HG03521 (cell line): ENCODE measurements at regions not wholly inside any gene's neighbourhood (a gene's known extent, or its start where the extent isn't known, plus 50 kb on each side); places are given as distances from the start of the nearest gene placed in this dataset.

Experiments used
- ATAC-seq: cut with Tn5 transposase; IDR thresholded peaks from one replicate; pipeline ENCODE4 v1.9.1; 2021; ENCODE audit warnings: mild to moderate bottlenecking, moderate library complexity; ENCODE audit not compliant: unreplicated experiment

GRCh38 chr14:65222440-65222858, 120.1 kb upstream of the MAX start:
- ATAC-seq: no peak

- ATAC-seq: no peak
Measured at GRCh38 chr14:65223636-65224035, 121.3 kb upstream of the MAX start.

DNA sequence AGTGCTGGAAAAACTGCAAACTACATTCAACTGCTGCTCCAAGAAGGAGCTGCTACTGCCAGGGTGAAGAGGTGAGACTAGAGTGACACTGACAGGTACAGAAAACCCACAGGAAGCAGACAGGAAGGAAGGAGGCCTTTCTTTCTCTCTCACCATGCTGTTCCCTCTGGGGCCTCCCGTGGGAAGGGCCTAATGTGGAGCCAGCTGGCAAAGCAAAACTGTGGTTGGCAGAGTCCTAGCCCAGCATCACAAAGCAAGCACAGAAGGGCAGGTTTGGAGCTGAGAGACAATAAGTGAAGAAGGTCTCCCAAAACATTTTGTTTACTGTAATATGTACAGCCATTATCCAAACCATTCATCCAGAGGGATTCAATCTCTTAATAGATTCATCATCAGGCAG, 122.5 kb upstream of the MAX start:
- no peak for ATAC-seq

DNA sequence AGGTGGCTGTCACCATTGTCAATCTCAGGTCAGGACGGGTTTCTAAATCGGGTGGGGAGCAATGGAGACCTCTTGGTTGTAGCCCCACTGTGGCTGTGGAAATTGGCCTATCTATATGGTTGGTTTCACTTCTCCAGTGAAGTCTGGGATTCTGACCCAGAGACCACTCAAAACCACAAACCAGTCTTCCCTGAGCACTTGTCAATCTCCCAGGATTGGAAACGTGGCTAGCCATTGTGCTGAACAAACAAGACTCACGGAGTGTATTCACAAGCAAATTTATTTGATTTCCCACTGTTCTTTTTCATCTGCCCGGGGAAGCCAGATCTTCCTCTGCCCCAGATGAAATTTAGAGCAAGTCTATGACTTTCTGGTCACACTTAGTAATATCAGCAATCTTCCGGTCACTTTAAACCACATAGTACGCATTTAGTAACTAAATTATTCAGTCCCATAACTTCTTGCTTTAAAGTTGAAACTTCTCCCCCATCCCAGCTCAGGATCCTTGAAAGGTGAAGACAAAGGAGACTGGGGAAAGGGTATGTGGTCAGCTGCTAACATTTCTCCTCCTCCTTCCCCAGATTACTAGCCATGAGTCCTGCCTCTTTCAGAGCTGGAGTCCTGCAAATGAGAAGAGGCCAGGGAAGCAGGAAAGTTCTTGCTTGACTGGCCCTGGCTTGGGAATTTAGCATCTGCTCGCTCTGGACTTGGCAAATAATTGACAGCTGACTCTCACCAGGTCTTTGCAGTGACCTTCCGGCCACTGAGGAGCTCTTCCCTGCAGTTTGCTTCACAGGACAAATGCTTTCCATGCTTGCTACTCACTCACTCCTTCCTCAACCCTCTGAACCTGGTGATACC, 123.2 kb upstream of the MAX start:
- ATAC-seq: no peak

DNA sequence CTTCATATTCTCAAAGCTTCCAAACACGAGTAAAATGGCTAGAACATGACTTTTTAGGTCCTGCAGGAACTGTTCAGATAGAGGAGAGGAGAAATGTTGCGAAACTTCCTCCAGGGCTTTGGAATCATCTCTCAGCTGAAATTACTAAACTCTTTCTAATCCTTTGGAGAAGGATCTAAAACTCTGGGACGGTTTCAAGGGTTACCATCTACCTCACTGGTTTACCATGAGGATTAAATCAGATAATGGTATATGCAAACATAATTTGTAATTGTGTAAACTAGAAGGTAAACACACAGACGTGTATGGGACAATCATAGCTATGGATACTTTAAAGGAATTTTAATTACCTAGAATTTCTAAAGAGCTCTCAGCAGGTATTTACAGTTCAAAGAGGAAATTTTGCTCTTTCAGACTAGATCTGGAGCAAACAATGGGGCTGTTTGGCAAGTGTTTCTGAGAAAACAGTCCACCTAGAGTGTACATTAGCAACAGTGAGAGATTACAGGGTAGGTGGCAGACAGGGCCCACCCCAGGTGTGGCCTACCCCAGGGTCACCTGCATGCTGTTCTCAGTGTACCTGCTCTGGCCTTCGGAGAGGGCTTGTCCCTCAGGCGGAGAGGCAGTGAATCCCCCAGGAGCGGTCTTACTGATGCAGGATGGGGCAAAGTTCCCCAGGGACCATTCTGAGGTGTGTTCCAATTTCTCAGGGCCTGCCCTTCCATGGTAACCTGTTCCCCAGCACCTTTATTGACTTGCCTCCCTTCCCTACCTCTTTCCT, 124.7 kb upstream of the MAX start:
- ATAC-seq: no peak

- peak; percentile 85 for ATAC-seq
Measured at GRCh38 chr14:65228436-65228835, 126.1 kb upstream of the MAX start.

- ATAC-seq: no peak
Measured at GRCh38 chr14:65228956-65229747, 126.8 kb upstream of the MAX start.

DNA sequence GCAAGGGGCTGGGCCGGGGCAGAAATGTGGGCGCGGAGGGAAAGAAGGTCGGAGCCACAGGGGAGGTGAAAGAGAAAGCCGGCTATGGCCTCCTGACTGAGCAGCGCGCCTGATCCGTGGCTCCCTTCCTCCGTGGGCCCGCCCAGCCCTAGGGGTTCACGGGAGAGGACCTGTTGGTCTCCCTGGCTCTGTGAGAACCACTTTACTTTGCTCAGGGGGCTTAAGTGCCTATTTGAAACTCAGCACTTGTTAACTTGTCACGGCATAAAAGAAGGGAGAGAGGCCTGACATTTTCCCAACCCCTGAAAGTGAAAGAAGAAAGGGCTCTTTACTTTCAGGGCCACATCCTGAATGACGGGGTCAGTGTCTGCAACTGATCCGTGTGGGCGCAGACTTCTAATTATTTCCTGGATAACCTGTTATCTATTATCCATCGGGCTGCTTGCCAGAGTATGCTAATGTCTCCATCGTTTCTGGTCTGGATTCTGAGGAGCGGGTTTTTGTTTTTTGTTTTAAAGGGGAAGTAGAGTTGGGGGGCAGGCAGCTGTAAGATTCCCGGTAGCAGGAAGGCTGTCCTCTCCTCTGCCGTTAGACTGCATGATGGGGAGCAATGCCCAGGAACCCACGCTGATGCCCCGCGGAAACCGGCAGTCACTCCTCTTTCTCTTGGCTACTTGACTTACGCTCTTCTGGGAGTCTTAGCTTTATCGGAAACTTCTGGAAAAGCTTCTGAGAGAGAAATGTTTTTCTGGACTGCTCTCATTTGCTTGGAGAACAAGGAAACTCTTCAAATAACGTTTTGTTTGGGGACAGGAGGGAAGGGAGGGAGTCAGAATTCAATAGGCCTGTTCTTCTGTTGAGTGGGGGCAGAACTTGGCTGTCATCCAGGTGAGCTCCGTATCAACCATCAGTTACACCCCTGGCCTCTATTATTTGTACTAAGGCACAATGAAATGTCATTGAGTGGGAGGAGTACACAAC, 127.7 kb upstream of the MAX start:
- no peak for ATAC-seq

DNA sequence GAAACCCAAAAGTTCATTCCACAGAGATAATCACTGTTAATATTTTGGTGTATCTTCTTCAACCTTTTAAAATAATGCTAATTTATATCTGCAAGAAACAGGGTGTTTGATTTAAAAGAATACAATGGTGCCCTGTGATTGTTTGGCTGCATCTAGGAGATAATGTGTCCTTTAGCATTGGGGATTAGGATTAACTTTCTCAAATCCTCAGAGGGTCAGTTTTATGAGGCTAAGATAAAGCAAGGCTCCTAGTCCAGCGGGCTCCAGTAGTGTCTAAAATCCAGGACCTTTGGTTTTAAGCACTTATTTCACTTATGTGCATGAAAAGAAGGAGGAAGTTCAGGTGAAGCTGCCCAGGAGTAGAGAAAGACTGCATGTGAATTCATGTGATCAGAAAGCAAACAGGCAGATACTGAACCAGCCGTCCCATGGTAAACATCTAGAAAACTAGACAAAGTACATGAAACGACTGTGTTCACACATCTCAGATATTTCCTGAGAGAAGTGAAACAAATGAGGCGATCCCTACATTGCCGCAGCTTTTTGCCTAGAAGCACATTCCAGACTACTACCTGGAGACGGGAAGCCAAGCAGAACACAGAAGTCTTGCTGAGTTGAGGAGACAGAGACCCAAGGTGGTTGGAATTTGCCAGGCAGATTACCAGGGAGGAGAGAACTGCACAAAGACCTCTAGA, 129.1 kb upstream of the MAX start:
- ATAC-seq: no peak

DNA sequence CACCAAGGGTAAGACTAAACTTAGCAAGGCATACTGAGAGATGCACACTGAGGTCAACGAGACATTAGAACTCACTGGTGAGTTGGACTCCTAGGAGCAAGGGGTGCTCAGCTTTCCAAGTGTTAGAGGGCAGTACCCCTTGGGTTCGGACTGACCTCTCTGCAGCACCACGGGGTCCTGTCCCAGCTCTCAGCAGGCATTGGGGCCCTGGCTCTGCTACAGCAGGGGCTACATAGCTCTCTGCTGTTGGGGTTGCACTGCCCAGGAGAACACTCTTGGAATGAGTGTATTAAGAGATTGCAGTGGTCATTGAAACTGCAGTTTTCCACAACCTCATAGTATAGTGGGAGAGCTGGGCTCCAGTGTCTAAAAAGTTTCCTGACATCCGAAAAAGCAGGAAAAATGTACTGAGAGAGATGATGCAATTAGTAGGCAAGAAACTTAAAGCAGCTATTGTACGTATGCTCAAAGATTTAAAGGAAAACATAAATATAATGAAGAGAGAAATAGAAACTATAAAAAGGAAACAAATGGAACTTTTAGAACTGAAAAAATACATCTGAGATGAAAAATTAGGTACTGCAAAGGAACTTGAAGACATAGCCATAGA, 132.5 kb upstream of the MAX start:
- ATAC-seq: no peak

- ATAC-seq: no peak
Measured at GRCh38 chr14:65237023-65237814, 134.9 kb upstream of the MAX start.

DNA sequence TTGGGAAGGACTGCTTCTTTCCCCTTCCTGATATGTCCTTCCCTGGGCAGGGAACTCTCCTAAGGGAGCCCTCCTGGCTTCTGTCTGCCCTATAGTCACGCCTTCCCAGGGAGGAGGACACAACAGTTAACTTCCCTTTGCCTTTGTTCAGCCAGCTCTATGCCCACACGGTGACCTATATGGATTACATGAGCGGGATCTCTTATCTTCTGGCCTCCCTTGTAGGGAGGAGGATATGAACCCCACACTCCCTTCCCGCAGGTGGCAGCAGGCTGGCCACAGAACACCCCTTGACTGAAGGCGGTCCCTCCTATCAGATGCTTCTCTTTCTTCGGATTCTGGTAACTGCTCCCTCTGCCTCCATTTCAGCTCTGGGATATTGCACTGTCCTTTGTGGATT, 135.6 kb upstream of the MAX start:
- ATAC-seq: no peak

DNA sequence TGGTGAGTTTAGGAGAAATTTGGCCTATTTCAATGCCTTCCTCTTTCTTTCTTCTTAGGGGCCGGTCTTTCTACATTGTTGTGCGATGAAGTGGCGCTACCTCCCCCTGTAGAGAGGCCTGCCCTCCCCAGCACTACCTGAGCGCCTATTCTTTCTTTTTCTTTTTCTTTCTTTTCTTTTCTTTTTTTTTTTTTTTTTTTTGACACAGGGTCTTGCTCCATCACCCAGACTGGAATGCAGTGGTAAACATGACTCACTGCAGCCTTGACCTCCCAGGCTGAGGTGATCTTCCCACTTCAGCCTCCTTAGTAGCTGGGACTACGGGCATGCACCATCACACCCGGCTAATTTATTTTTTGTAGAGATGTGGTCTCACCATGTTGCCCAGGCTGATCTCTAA, 136.1 kb upstream of the MAX start:
- no peak for ATAC-seq

DNA sequence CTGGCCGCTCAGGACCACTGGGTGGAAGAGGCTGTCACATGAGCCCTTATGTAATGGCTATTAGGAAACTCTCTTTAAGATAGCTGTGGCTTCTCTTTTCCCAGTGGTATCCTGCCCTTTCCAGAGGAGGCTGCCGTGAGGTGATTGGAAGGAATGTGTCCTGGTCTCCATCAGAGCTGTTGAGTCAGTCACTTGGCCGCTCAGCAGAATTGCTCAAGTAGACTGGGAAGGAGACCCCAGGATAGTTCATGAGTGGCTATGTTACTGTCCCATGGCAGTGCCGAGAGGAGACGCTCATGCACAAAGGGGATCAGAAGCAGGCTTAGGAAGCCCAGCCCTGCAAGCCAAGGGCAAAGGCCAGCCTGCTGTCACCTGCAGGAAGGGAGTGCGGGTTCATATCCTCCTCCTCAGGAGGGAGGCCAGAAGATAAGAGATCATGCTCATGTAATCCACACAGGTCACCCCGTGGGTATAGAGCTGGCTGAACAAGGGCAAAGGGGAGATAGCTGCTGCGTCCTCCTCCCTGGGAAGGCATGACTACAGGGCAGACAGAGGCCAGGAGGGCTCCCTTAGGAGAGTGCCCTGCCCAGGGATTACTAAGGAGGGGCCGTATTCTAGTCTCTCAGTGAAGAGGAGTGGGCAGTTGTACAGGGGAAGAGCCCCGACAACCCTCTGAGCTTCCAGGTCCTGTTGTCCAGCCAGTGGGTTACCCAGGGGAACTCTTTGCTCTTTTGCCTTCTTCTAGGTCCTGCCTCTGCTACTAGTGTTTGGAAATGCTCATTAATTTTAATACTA, 137.0 kb upstream of the MAX start:
- ATAC-seq: no peak

DNA sequence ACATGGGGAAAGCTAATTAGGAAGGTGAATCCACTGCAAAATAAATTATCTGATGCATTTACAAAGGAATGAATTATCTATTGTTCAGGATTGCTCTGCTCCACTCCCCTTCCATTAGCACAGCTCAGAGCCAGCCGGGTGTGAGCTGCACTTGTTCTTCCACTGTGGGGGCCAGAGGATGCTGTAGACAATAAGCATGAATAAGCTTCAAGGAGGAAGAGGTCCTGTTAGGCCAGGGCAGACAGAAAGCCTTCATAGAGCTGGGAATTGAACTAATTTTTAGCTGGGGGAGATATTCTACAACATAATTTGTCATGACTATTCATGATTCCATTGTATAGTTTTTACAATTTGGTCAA, 137.6 kb upstream of the MAX start:
- ATAC-seq: no peak

DNA sequence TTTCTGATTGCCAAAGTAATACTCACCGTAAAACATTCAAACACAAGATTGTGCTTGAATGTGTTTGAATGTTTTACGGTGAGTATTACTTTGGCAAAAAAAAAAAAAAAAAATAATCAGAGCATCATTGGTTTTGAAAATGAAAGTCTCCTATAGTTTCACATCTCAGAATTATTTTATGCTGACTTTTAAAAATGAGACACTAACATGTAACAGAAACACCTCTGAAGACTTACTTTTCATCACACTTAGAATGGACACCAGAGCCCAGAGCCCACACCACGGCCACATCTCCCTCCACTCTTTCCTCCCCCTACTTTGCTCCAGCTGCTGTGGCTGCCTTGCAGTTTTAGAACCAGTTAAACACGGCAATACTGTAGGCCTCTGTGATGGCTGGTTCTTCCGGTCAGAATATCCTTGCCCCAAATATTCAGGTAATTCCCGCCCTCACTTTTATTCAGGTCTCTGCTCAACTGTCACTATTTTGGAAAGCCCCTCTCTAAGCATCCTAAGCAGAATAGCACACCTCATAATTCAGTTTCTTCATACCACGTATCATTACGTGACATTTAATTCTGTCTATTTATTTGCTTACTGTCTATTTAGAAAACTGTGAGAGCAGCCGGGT, 138.9 kb upstream of the MAX start:
- ATAC-seq: no peak

DNA sequence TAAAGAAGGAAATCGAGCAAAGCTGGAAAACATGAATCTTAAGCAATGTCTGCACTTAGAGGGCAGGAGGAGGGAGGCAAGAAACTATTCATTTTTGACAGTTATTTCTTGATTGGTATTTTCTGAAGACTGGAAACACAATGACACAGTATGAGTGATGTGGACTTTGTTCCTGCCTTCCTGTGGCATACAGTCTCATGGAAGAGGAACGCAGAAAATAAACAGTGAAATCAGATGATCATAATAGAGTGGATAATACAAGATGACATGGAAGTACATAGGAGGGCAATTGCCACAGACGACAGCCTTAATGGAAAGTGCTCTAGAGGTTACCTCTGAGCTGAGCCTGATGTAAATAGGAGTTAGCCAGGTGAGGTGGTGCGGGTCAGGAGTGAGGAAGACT, 140.4 kb upstream of the MAX start:
- no peak for ATAC-seq
